Mesendoderm (in vitro differentiated cells): ENCODE measurements at regions not wholly inside any gene's neighbourhood (a gene's known extent, or its start where the extent isn't known, plus 50 kb on each side); places are given as distances from the start of the nearest gene placed in this dataset.

Source experiments
- DNase-seq: peaks from one replicate; pipeline ENCODE4 v3.0.0; 2013
- H2AK5ac ChIP-seq: 2 replicates; pipeline ENCODE4 v1.6.1; 2013; ENCODE audit warnings: low read length, inconsistent platforms
- H2BK120ac ChIP-seq: 2 replicates; pipeline ENCODE4 v1.6.1; 2013; ENCODE audit warnings: low read depth, mild to moderate bottlenecking, low read length, moderate library complexity, mixed read lengths
- H2BK15ac ChIP-seq: replicated peaks from 2 replicates; pipeline ENCODE4 v1.6.1; 2013; ENCODE audit warnings: low read depth, mild to moderate bottlenecking, moderate library complexity
- H2BK5ac ChIP-seq: 2 replicates; pipeline ENCODE4 v1.6.1; 2013; ENCODE audit warnings: low read length, inconsistent platforms
- H3K18ac ChIP-seq: 2 replicates; pipeline ENCODE4 v1.6.1; 2013; ENCODE audit warnings: mild to moderate bottlenecking, low read length, mixed read lengths
- H3K23ac ChIP-seq: one replicate; pipeline ENCODE4 v1.6.1; 2013; ENCODE audit warnings: low read length
- H3K27ac ChIP-seq: 2 replicates; pipeline ENCODE4 v1.5.1; 2013; ENCODE audit warnings: low read depth, mild to moderate bottlenecking, inconsistent platforms, low read length, moderate library complexity
- H3K27me3 ChIP-seq: 2 replicates; pipeline ENCODE4 v1.6.1; 2013; ENCODE audit warnings: low read length, control low read depth, mild to moderate bottlenecking, inconsistent platforms; ENCODE audit not compliant: insufficient read depth, poor library complexity
- H3K36me3 ChIP-seq: 2 replicates; pipeline ENCODE4 v1.6.1; 2013; ENCODE audit warnings: low read length, inconsistent platforms; ENCODE audit not compliant: control insufficient read depth, insufficient read depth
- H3K4ac ChIP-seq: one replicate; pipeline ENCODE4 v1.6.1; 2013; ENCODE audit warnings: low read depth, mild to moderate bottlenecking, low read length, moderate library complexity
- H3K4me1 ChIP-seq: 2 replicates; pipeline ENCODE4 v1.6.1; 2013; ENCODE audit warnings: low read depth, low read length, inconsistent platforms; ENCODE audit not compliant: control insufficient read depth
- H3K4me2 ChIP-seq: 2 replicates; pipeline ENCODE4 v1.6.1; 2013; ENCODE audit warnings: low read length
- H3K4me3 ChIP-seq: 2 replicates; pipeline ENCODE4 v1.5.1; 2013; ENCODE audit warnings: mild to moderate bottlenecking, low read length
- H3K56ac ChIP-seq: one replicate; pipeline ENCODE4 v1.6.1; 2013; ENCODE audit warnings: low read length
- H3K79me1 ChIP-seq: 2 replicates; pipeline ENCODE4 v1.6.1; 2013; ENCODE audit warnings: low read length, inconsistent platforms
- H3K79me2 ChIP-seq: 2 replicates; pipeline ENCODE4 v1.6.1; 2013; ENCODE audit warnings: mild to moderate bottlenecking, low read length; ENCODE audit not compliant: control insufficient read depth, insufficient read depth
- H3K9ac ChIP-seq: 2 replicates; pipeline ENCODE4 v1.6.1; 2013; ENCODE audit warnings: low read length, inconsistent platforms
- H4K5ac ChIP-seq: one replicate; pipeline ENCODE4 v1.6.1; 2013; ENCODE audit warnings: low read length
- H4K8ac ChIP-seq: one replicate; pipeline ENCODE4 v1.6.1; 2013; ENCODE audit warnings: low read depth, mild to moderate bottlenecking, control low read depth, low read length, moderate library complexity
- WGBS: extraction: QIAGEN DNeasy Blood & Tissue Kit; methylation state at CpG from one replicate; pipeline ENCODE4 v1.1.7; 2013; ENCODE audit warnings: low lambda C conversion rate, missing lambda C conversion rate; ENCODE audit not compliant: insufficient coverage; ENCODE audit errors: extremely low coverage; 5-methylcytosine and 5-hydroxymethylcytosine counted together

DNA sequence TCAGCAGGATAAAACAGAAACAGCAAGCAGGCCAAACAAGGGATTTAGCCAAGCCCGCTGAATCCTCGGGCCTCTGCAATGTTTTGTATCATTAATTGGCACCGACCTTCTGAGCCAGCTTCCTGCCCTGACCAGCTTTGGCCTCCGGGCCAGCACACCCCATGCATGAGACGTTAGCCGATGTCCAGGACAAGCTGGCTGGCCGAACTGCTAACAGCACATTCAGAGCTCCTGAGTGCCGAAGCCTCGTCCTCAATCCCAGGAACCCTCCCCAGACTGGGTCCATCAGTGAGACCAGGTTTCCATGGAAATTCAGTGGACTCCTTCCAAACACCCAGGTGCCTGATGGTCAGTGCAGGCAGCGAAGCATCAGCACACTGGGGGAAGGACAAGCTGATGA is 134.3 kb upstream of the PFKP start:
- no peaks in the 10 kb centered on the region for H3K27me3 ChIP-seq

DNA sequence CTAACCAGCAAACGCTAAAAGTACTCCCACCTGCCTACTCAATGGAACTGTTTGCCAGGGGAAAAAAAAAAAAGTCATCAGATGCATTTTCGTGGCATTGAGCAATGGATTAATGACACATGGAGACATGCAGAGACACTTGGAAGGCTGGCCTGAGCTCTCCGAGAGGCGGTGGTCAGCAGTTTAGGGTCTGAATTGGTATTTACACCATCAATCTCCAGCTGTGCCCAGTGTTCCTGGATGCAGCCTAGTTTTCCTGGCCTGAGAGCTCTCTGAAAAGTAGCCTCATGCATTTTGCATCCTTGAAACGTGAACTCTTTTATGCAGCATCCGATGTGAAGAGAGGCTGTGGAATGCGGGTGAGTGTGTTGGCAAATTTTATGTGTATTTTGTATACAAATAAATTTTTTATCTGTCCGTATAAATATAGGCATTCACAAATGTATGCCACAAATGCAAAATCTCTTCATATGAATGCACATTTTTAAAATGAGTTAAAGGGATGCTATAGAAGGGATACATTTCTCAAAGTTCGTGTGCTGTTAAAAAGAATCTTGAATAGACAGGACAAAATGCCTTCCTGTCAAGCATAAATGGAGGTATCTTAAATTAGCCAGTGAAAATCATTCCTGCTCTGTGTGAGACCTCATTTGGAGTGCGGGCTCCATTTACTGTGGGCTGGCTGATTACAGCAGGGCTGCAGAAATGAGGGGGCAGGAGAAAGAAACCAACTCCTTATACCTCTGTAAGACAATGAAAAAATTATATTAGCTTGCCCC is 137.7 kb upstream of the PFKP start:
- Histone ChIP-seq H2AK5ac (no peak overlapping the region), H4K8ac (no peak overlapping the region), H2BK5ac (no peak overlapping the region), H3K4me1 (no peaks in the 10 kb centered on the region), H3K56ac (no peak overlapping the region), H4K5ac (no peak overlapping the region), H2BK120ac (no peak overlapping the region), H3K79me2 (no peaks in the 10 kb centered on the region), H3K4me3 (no peak overlapping the region), H3K18ac (no peak overlapping the region), H3K23ac (no peak overlapping the region), H3K9ac (no peak overlapping the region), H3K27me3 (no peaks in the 10 kb centered on the region), H2BK15ac (no peak overlapping the region), H3K4ac (no peak overlapping the region), H3K4me2 (no peak overlapping the region), H3K79me1 (no peaks in the 10 kb centered on the region), H3K36me3 (no peaks in the 10 kb centered on the region), H3K27ac (no peak overlapping the region)
- WGBS = no CpG with 5 or more reads among the region's 10 CpGs
- no peak for DNase-seq

More for the DNA sequence above, 134.3 kb upstream of the PFKP start:
- Histone ChIP-seq H3K9ac (no peak overlapping the region), H2BK120ac (no peak overlapping the region), H3K4ac (no peak overlapping the region), H3K4me3 (no peak overlapping the region), H3K79me2 (no peaks in the 10 kb centered on the region), H3K18ac (no peak overlapping the region), H3K27ac (no peak overlapping the region), H4K5ac (no peak overlapping the region), H2AK5ac (no peak overlapping the region), H3K36me3 (no peaks in the 10 kb centered on the region), H3K56ac (no peak overlapping the region), H3K4me1 (no peaks in the 10 kb centered on the region), H3K79me1 (no peaks in the 10 kb centered on the region), H2BK5ac (no peak overlapping the region), H2BK15ac (no peak overlapping the region), H3K23ac (no peak overlapping the region), H3K4me2 (no peak overlapping the region), H4K8ac (no peak overlapping the region)
- no peak for DNase-seq
- no CpG with 5 or more reads among the region's 10 CpGs for WGBS

GRCh38 chr10:2927958-2928840 is 139.1 kb upstream of the PFKP start:
- no peak overlapping the region for H3K4ac ChIP-seq
- peak; percentile 75 for DNase-seq
- H3K4me3 ChIP-seq = no peak overlapping the region
- H2BK5ac ChIP-seq = no peak overlapping the region
- H3K4me1 ChIP-seq = no peaks in the 10 kb centered on the region
- no peak overlapping the region for H4K8ac ChIP-seq
- H2BK15ac ChIP-seq = no peak overlapping the region
- H3K18ac ChIP-seq = no peak overlapping the region
- no CpG with 5 or more reads among the region's 15 CpGs for WGBS
- H3K56ac ChIP-seq = no peak overlapping the region
- no peaks in the 10 kb centered on the region for H3K36me3 ChIP-seq
- no peak overlapping the region for H2BK120ac ChIP-seq
- H3K9ac ChIP-seq = no peak overlapping the region
- no peaks in the 10 kb centered on the region for H3K79me2 ChIP-seq
- H3K27ac ChIP-seq = no peak overlapping the region
- no peaks in the 10 kb centered on the region for H3K79me1 ChIP-seq
- H3K4me2 ChIP-seq = no peak overlapping the region
- H2AK5ac ChIP-seq = no peak overlapping the region
- H3K27me3 ChIP-seq = no peaks in the 10 kb centered on the region
- H4K5ac ChIP-seq = no peak overlapping the region
- no peak overlapping the region for H3K23ac ChIP-seq

DNA sequence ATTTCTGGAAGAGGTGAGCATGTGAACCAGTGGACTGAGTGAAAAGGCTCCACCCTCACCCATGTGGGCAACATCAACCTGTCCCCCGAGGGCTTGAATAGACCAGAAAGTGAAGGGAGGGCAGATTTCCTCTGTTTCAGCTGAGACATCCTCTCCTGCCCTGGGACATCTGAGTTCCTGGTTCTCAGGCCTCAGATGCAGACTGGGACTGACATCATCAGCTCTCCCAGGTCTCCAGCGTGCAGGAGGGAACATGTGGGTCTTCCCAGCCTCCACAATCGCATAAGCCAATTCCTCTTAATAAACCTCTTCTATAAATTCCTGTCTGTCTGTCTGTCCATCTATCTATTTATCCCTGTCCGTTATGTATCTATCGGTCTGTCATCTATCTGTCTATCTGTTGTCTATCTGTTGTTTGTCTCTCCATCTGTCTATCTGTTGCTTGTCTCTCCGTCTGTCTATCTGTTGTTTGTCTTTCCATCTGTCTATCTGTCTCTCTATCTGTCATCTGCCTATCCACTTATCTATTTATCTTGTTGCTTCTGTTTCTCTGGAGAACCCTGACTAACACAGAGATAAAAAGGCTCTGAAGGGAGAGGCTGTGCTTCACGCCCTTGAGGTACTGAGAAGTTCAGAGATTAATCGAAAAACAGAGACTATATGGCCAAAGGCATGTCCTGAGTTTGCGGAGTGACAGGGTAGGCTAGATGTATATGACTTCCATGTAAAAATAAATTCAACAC is 140.3 kb upstream of the PFKP start:
- WGBS = no CpG with 5 or more reads among the region's 9 CpGs
- Histone ChIP-seq H3K27me3 (no peaks in the 10 kb centered on the region), H3K4me1 (no peaks in the 10 kb centered on the region)

DNA sequence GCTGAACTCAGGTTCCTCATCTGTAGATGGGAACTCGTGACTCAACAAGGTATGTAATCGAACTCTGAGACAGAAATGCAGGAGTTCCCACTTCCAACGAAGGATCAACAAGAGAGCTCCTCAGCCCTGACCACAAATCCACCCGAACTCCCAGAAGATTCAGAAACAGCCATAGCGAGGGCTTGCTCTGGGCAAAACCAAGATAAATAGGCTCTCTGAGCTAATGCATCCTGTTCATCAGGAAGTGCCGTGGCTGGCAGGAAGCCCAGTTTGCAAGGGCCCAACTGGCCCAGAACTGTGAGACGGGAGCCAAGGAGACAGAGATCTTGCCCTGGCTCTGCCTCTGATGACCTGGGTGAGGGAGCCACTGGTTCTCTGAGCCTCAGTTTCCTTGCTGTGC is 141.7 kb upstream of the PFKP start:
- H3K79me2 ChIP-seq = no peaks in the 10 kb centered on the region
- H3K4me1 ChIP-seq = no peaks in the 10 kb centered on the region
- H3K4me3 ChIP-seq = no peak overlapping the region
- H3K23ac ChIP-seq = no peak overlapping the region
- no CpG with 5 or more reads among the region's 7 CpGs for WGBS
- no peak overlapping the region for H2AK5ac ChIP-seq
- H3K36me3 ChIP-seq = no peaks in the 10 kb centered on the region
- H3K18ac ChIP-seq = no peak overlapping the region
- H3K4ac ChIP-seq = no peak overlapping the region
- no peak overlapping the region for H2BK120ac ChIP-seq
- H3K79me1 ChIP-seq = no peaks in the 10 kb centered on the region
- H2BK15ac ChIP-seq = no peak overlapping the region
- no peak overlapping the region for H4K5ac ChIP-seq
- H3K56ac ChIP-seq = no peak overlapping the region
- H3K27ac ChIP-seq = no peak overlapping the region
- no peak overlapping the region for H3K4me2 ChIP-seq
- DNase-seq = no peak
- H4K8ac ChIP-seq = no peak overlapping the region
- no peak overlapping the region for H3K9ac ChIP-seq
- no peaks in the 10 kb centered on the region for H3K27me3 ChIP-seq
- H2BK5ac ChIP-seq = no peak overlapping the region

More for the DNA sequence above, 140.3 kb upstream of the PFKP start:
- no peak for DNase-seq
- Histone ChIP-seq H4K8ac (no peak overlapping the region), H3K18ac (no peak overlapping the region), H3K56ac (no peak overlapping the region), H3K23ac (no peak overlapping the region), H3K36me3 (no peaks in the 10 kb centered on the region), H4K5ac (no peak overlapping the region), H2BK120ac (no peak overlapping the region), H3K4me3 (no peak overlapping the region), H3K27ac (no peak overlapping the region), H3K4ac (no peak overlapping the region), H2BK5ac (no peak overlapping the region), H3K9ac (no peak overlapping the region), H3K4me2 (no peak overlapping the region), H2AK5ac (no peak overlapping the region), H3K79me1 (no peaks in the 10 kb centered on the region), H2BK15ac (no peak overlapping the region), H3K79me2 (no peaks in the 10 kb centered on the region)
